ENCODE measurements at regions not wholly inside any gene's neighbourhood (a gene's known extent, or its start where the extent isn't known, plus 50 kb on each side); places are given as distances from the start of the nearest gene placed in this dataset.

DNA sequence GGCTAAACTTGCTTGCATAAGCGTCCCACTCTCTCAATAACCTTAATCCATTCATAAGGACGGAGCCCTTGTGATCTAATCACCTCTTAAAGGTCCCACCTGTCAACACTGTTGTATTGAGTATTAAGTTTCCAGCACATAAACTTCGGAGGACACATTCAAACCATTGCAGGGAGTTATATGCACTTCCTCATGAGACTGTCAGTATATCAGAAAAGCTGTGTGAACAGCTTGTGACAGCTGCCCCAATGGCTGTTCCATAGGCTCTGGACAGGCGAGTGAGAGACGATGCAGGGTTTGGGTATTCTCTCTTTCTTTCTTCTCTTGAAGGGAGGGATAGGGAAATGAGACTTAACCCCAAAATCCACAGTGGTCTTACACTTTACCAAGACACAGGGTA is 64.2 kb upstream of the RPL34 start:
- TF ChIP-seq, protein P1, sequence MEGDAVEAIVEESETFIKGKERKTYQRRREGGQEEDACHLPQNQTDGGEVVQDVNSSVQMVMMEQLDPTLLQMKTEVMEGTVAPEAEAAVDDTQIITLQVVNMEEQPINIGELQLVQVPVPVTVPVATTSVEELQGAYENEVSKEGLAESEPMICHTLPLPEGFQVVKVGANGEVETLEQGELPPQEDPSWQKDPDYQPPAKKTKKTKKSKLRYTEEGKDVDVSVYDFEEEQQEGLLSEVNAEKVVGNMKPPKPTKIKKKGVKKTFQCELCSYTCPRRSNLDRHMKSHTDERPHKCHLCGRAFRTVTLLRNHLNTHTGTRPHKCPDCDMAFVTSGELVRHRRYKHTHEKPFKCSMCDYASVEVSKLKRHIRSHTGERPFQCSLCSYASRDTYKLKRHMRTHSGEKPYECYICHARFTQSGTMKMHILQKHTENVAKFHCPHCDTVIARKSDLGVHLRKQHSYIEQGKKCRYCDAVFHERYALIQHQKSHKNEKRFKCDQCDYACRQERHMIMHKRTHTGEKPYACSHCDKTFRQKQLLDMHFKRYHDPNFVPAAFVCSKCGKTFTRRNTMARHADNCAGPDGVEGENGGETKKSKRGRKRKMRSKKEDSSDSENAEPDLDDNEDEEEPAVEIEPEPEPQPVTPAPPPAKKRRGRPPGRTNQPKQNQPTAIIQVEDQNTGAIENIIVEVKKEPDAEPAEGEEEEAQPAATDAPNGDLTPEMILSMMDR (conservative IDR thresholded peaks at IDR 0.05; ENCODE audit: control insufficient read depth, insufficient read depth, low read depth, low read length): no peak
- DNase-seq (ENCODE audit: low read depth): no peak
- no peak overlapping the region for H3K4me3 ChIP-seq (ENCODE audit: control insufficient read depth, low read depth, low read length)

DNA sequence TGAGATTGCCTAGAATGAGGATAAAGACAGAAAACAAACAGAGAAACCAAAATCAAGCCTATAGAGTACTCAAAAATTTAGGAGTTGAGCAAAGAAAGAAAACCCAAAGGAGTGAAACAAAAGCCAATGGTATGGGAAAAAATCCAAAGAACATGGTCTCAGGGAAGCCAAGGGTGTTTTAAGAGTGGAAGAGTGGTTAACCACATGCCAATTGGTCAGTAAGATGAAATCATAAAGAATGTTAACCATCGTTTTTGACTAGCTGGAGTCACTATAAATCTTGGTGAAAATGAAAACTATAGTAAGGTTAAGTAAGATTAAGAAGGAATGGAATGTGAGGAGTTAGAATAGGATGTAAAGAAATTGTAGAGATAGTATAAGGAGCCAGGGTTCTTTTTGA is 64.7 kb upstream of the RPL34 start:
- TF ChIP-seq, protein P1 (conservative IDR thresholded peaks at IDR 0.05; ENCODE audit: control insufficient read depth, insufficient read depth, low read depth, low read length): no peak
- H3K4me3 ChIP-seq (ENCODE audit: control insufficient read depth, low read depth, low read length): no peak overlapping the region
- DNase-seq (ENCODE audit: low read depth): no peak

DNA sequence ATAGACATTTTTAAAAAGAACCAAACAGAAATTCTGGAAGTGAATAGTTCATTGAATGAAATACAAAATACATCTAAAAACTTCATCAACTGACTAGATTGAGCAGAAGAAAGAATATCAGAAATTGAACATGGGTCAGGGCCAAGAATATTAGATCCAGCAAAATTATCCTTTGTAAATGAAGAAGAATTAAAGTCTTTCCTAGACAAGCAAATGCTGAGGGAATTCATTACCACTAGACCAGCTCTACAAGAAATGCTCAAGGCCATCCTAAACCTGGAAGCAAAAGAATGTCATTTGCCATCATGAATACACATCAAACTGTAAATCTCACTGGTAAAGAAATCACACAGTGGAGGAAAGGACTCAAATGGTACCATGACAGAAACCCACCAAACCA is 72.7 kb upstream of the RPL34 start:
- TF ChIP-seq, protein P1 (conservative IDR thresholded peaks at IDR 0.05; ENCODE audit: control insufficient read depth, insufficient read depth, low read depth, low read length): no peak
- DNase-seq (ENCODE audit: low read depth): no peak
- no peak overlapping the region for H3K4me3 ChIP-seq (ENCODE audit: control insufficient read depth, low read depth, low read length)

DNA sequence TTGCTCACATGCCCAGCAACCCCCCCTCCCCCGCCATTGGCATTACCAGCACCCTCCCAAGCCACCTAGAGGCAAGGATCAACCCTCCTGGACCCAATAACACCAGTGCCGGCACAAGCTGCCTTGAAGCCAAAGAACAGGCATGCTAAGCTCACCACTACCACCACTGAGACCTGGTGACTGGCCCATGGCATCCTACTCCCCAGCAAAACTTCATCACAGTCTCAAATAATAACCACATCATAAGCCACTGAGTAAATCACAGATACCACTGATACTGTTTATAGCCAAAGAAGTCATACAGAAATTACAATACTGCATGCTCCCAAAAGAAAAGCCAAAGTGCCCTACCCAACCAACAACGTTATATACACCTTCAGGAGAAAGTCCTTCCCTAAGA is 73.6 kb upstream of the RPL34 start:
- DNase-seq (ENCODE audit: low read depth): no peak
- TF ChIP-seq, protein P1 (conservative IDR thresholded peaks at IDR 0.05; ENCODE audit: control insufficient read depth, insufficient read depth, low read depth, low read length): no peak
- no peak overlapping the region for H3K4me3 ChIP-seq (ENCODE audit: control insufficient read depth, low read depth, low read length)

DNA sequence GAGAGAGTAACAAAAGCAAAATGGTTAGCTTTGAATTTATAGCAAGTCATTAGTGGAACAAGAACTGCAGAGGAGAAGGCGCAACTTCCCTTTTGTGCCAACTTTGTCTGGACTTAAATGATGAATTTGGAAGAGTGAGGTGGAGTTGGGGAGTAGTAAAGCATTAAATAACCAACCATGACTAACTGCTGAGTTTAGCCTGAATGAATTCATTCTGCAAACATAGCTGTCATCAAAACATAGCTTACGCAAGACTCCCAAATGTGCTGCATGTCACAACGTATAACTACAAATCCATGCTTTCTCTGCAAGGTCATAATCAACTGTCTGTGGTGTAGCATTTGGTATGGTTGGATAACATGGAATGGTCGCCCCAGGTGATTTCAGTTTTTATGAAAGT is 75.9 kb upstream of the RPL34 start:
- TF ChIP-seq, protein P1 (conservative IDR thresholded peaks at IDR 0.05; ENCODE audit: control insufficient read depth, insufficient read depth, low read depth, low read length): no peak

DNA sequence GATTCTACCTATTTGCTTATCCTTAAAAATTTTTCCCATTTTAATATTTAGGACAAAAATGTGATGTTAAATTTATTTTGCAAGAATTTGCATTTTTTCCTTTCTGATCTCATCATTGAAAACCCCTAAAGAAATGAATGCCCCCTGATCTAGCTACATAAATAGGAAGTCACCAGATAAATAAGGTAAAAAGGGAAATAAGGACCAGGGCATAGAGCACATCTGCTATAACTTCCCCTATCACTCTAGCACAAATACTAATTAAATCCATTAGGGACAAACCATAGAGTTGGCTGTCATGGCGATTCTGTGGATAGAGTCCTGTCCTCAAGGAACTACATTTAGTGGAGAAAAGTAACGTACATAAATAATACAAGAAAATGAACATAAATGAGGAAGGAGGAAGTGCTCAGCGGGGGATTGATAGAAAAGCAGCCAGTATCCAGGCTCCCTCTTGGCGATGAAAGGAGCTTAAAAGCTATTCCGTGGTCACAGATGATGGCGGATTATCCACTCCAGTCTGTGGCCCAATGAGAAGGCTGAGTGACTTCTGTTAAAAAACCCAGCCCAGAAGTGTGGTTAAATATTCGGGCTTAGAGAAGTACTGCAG is 76.9 kb upstream of the RPL34 start:
- no peak for DNase-seq (ENCODE audit: low read depth)
- TF ChIP-seq, protein P1 (conservative IDR thresholded peaks at IDR 0.05; ENCODE audit: control insufficient read depth, insufficient read depth, low read depth, low read length): no peak
- no peak overlapping the region for H3K4me3 ChIP-seq (ENCODE audit: control insufficient read depth, low read depth, low read length)

More for the DNA sequence above, 75.9 kb upstream of the RPL34 start:
- no peak overlapping the region for H3K4me3 ChIP-seq (ENCODE audit: control insufficient read depth, low read depth, low read length)
- peak; percentile 80 for DNase-seq (ENCODE audit: low read depth)

DNA sequence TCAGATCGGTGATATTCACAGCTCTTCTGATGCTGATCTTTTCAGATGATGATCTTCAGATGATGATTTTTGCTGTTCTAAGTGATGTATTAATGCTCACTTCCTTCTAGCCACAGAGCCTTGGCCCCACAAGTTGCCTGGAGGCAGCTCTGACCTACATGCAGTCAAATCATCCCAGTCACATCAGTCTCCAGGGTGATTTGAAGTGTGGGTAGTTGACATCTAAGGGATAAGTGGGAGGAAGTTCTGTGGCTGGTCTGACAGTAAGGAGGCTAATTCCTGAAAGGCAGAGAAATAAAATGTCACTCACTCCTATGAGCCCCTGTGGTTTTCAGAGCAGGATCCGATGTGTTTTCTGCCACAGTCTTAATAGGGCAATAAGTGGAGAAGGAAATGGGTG is 79.8 kb upstream of the RPL34 start:
- TF ChIP-seq, protein P1 (conservative IDR thresholded peaks at IDR 0.05; ENCODE audit: control insufficient read depth, insufficient read depth, low read depth, low read length): no peak
- DNase-seq (ENCODE audit: low read depth): no peak
- no peak overlapping the region for H3K4me3 ChIP-seq (ENCODE audit: control insufficient read depth, low read depth, low read length)

All from fibroblast of mammary gland (primary cell).